K562 (cell line): ENCODE measurements at regions not wholly inside any gene's neighbourhood (a gene's known extent, or its start where the extent isn't known, plus 50 kb on each side); places are given as distances from the start of the nearest gene placed in this dataset.

ENCODE experiments used
- ATAC-seq: fragments of 200-7000 bp; cut with Tn5 transposase; 3 replicates; pipeline ENCODE4 v1.9.1; 2020; ENCODE audit warnings: moderate library complexity
- BruUV-seq: library from RNA; stranded (reverse); fragments of 400-500 nt; replicated peaks from 2 replicates; lab custom pipeline; 2021; lab: Mats Ljungman, UMichigan
- CTCF ChIA-PET: fragments of 300-600 bp; formaldehyde crosslinking; extraction: SDS; loops from one replicate; lab custom pipeline; 2021; ENCODE audit warnings: low intra/inter-chr PET ratio; lab: Yijun Ruan, JAX
- POLR2A ChIA-PET: fragments of 300-600, 350-650 bp; sonication (Branson Sonifier 250); formaldehyde crosslinking; extraction: SDS; loops from one replicate; lab custom pipeline; 2021; ENCODE audit warnings: antibody characterized with exemption, inconsistent platforms; lab: Yijun Ruan, JAX
- DNase-seq, 4 experiments: peaks; one replicate each; pipeline versions ENCODE4 v3.0.0 to v3.0.0-alpha.2; 2011 to 2018; ENCODE audit warnings: low spot score in 3 of 4, mixed read lengths in 3 of 4; ENCODE audit errors: extremely low read depth in 1 of 4
- FAIRE-seq: peaks from 2 replicates; lab custom pipeline; 2011; peaks lifted over from hg19 to GRCh38; lab: Jason Lieb, UNC
- H2AFZ ChIP-seq: 2 replicates; pipeline ENCODE4 v1.6.0; 2011; ENCODE audit warnings: low read depth, low read length, control low read depth, inconsistent platforms
- H3K27ac ChIP-seq: fragments of 200-600 bp; 3 replicates; pipeline ENCODE4 v1.8.0; 2011; ENCODE audit warnings: low read depth, mild to moderate bottlenecking, control low read depth, inconsistent platforms, low read length, moderate library complexity, mixed read lengths; ENCODE audit errors: extremely low read depth
- H3K27me3 ChIP-seq, 2 experiments: fragments of 300-600 bp in 1 of 2; 2 replicates in 1 of 2; 3 replicates in 1 of 2; pipeline versions ENCODE4 v1.6.0 to v1.8.0; 2011; ENCODE audit warnings: inconsistent platforms in 2 of 2, low read length in 2 of 2, mild to moderate bottlenecking in 1 of 2, mixed read lengths in 1 of 2, moderate library complexity in 1 of 2; ENCODE audit not compliant: control insufficient read depth in 2 of 2, insufficient read depth in 2 of 2
- H3K36me3 ChIP-seq: fragments of 300-600 bp; 3 replicates; pipeline ENCODE4 v1.8.0; 2011; ENCODE audit warnings: mild to moderate bottlenecking, low read length, inconsistent platforms; ENCODE audit not compliant: control insufficient read depth, insufficient read depth
- H3K4me1 ChIP-seq, 2 experiments: fragments of 200-600 bp in 1 of 2; replicated peaks in 1 of 2; 2 replicates in 1 of 2; 3 replicates in 1 of 2; pipeline versions ENCODE4 v1.5.1 to v1.8.0; 2011; ENCODE audit warnings: inconsistent platforms in 2 of 2, low read length in 2 of 2, mild to moderate bottlenecking in 1 of 2, mixed read lengths in 1 of 2, moderate library complexity in 1 of 2; ENCODE audit not compliant: control insufficient read depth in 2 of 2, insufficient read depth in 2 of 2
- H3K4me2 ChIP-seq: 2 replicates; pipeline ENCODE4 v1.6.1; 2011; ENCODE audit warnings: low read length, control low read depth, inconsistent platforms, mixed read lengths; ENCODE audit not compliant: insufficient read depth
- H3K4me3 ChIP-seq: fragments of 200-600 bp; sonication (generic), shearing (Covaris generic); 2 replicates; pipeline ENCODE4 v1.5.1; 2016; ENCODE audit warnings: control low read depth, inconsistent platforms
- H3K79me2 ChIP-seq: fragments of 200-600 bp; 3 replicates; pipeline ENCODE4 v1.8.0; 2011; ENCODE audit warnings: low read length, inconsistent platforms; ENCODE audit not compliant: control insufficient read depth, insufficient read depth
- H3K9ac ChIP-seq, 2 experiments: 2 replicates each; pipeline versions ENCODE4 v1.6.0 to v1.6.1; 2011; ENCODE audit warnings: low read depth in 2 of 2, low read length in 2 of 2, control low read depth in 1 of 2, inconsistent platforms in 1 of 2, mild to moderate bottlenecking in 1 of 2, mixed read lengths in 1 of 2; ENCODE audit not compliant: insufficient read depth in 1 of 2
- H3K9me1 ChIP-seq: one replicate; pipeline ENCODE4 v1.6.0; 2011; ENCODE audit warnings: inconsistent platforms, mild to moderate bottlenecking, low read length, moderate library complexity; ENCODE audit not compliant: control insufficient read depth, insufficient read depth
- H3K9me3 ChIP-seq: replicated peaks from 2 replicates; pipeline ENCODE4 v1.5.1; 2011; ENCODE audit warnings: low read depth, low read length, inconsistent platforms; ENCODE audit not compliant: control insufficient read depth, insufficient read depth
- H4K20me1 ChIP-seq: replicated peaks from 2 replicates; pipeline ENCODE4 v1.6.1; 2011; ENCODE audit warnings: low read length, inconsistent platforms, mixed read lengths; ENCODE audit not compliant: control insufficient read depth, insufficient read depth
- FOXA3 ChIP-seq, 2 experiments: fragments of 450-650 bp in 1 of 2; sonication (generic) in 1 of 2; formaldehyde crosslinking; IDR thresholded peaks in 1 of 2; conservative IDR thresholded peaks in 1 of 2; 2 replicates each; pipeline versions ENCODE4 v1.4.0 to v1.8.0; 2020 to 2022; ENCODE audit warnings: mild to moderate bottlenecking in 2 of 2, missing genetic modification reagents in 1 of 2
- FUS ChIP-seq: fragments of 200-400 bp; formaldehyde crosslinking; optimal IDR thresholded peaks from 2 replicates; pipeline ENCODE3; 2017; ENCODE audit warnings: low read depth, low read length
- HEY1 ChIP-seq: fragments of 250-450 bp; sonication (Bioruptor Pico); IDR thresholded peaks from 2 replicates; pipeline ENCODE4 v1.5.0; 2020; ENCODE audit warnings: mild to moderate bottlenecking, moderate library complexity, borderline replicate concordance
- HNRNPLL ChIP-seq: fragments of 200-400 bp; formaldehyde crosslinking; IDR thresholded peaks from 2 replicates; pipeline ENCODE4 v1.6.1; 2017; ENCODE audit warnings: low read length, low read depth, mild to moderate bottlenecking; ENCODE audit not compliant: poor library complexity, severe bottlenecking
- MAFF ChIP-seq: IDR thresholded peaks from 2 replicates; pipeline ENCODE4 v1.6.1; 2012; ENCODE audit warnings: low read length, improper control_type of control experiment
- NONO ChIP-seq, 2 experiments: fragments of 200-400 bp in 1 of 2; fragments of 450-650 bp in 1 of 2; formaldehyde crosslinking in 1 of 2; IDR thresholded peaks; 2 replicates each; pipeline ENCODE4 v1.6.1; 2017; ENCODE audit warnings: low read depth in 2 of 2, mild to moderate bottlenecking in 2 of 2, moderate library complexity in 2 of 2, low read length in 1 of 2
- TCFL5 ChIP-seq: fragments of 250-450 bp; sonication (Bioruptor Pico); conservative IDR thresholded peaks from 2 replicates; pipeline ENCODE4 v1.6.1; 2021; ENCODE audit warnings: mild to moderate bottlenecking, moderate library complexity, matching md5 sums
- ZSCAN32 ChIP-seq: fragments of 450-650 bp; formaldehyde crosslinking; IDR thresholded peaks from 2 replicates; pipeline ENCODE4 v1.4.0; 2020; ENCODE audit warnings: mild to moderate bottlenecking, moderate library complexity
- WGBS: fragments of 100-300 bp; shearing (Covaris generic); methylation state at CpG from one replicate; pipeline ENCODE4 v1.1.6; 2016; ENCODE audit warnings: low coverage, mixed read lengths; ENCODE audit not compliant: insufficient coverage; ENCODE audit errors: missing lambda C conversion rate; 5-methylcytosine and 5-hydroxymethylcytosine counted together
- in situ Hi-C: fragments of 300-500 bp; cut with MboI; formaldehyde crosslinking; loops from 4 replicates; pipeline ENCODE4 v1.15.0; 2018; ENCODE audit warnings: inconsistent platforms, mixed read lengths
- intact Hi-C: fragments of 100-400 bp; cut with micrococcal nuclease; formaldehyde crosslinking; loops from 2 replicates; pipeline ENCODE4 v1.14.2; 2022
- TF ChIP-seq, protein P1 (sequence below): fragments of 250-450 bp; sonication (Bioruptor Pico); IDR thresholded peaks from 2 replicates; pipeline ENCODE4 v1.4.0; 2020; ENCODE audit warnings: mild to moderate bottlenecking

DNA sequence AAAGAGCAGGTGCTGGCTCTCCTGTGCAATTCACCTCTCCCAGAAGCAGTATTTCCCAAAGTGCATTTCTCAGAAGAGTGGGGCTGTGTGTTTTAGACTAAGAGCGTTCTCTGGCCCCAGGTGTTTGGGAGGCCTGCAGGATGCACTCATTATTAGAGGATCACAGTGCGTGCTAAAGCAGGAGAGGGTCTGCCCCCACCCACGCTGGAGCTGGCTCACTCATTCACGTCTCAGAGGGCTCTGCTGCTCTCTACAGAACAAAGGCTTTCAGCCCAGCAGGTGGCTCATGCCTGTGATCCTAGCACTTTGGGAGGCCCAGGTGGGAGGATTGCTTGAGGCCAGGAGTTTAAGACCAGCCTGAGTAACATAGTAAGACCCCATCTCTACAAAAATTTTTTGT lies 756.7 kb downstream of the UQCRFS1 start:
- no TSS peak for BruUV-seq
- in situ Hi-C loops (loop anchor here (10.0 kb wide), 1 partner anchor 419 kb away; no protein-coding TSS in a partner anchor), intact Hi-C loops (no loop called here)
- Histone ChIP-seq H3K9me3 (no peaks in the 10 kb centered on the region), H3K4me3 (no peak overlapping the region), H3K36me3 (peaks cover 89% of the 10 kb centered on the region), H3K79me2 (peaks cover 73% of the 10 kb centered on the region), H3K4me1 (peaks cover 3% of the 10 kb centered on the region in 2 experiments; a peak in 3 of 5 replicates), H3K4me2 (no peak overlapping the region), H2AFZ (no peak overlapping the region), H3K9ac (no peak overlapping the region), H4K20me1 (peaks cover 21% of the 10 kb centered on the region), H3K9me1 (peaks cover 4% of the 10 kb centered on the region), H3K27me3 (no peaks in the 10 kb centered on the region), H3K27ac (no peak overlapping the region)
- 48% methylated on average over 3 of the region's 4 CpGs for WGBS
- ChIA-PET CTCF (no interaction called here), POLR2A (interaction anchor here (0.6 to 1.2 kb wide), 2 partner anchors 19 to 29 kb away, joined by 3 to 5 read pairs; no protein-coding TSS in a partner anchor)
- DNase-seq: no peak
- ATAC-seq: no peak
- FAIRE-seq: no peak
- TF ChIP-seq, protein P1, sequence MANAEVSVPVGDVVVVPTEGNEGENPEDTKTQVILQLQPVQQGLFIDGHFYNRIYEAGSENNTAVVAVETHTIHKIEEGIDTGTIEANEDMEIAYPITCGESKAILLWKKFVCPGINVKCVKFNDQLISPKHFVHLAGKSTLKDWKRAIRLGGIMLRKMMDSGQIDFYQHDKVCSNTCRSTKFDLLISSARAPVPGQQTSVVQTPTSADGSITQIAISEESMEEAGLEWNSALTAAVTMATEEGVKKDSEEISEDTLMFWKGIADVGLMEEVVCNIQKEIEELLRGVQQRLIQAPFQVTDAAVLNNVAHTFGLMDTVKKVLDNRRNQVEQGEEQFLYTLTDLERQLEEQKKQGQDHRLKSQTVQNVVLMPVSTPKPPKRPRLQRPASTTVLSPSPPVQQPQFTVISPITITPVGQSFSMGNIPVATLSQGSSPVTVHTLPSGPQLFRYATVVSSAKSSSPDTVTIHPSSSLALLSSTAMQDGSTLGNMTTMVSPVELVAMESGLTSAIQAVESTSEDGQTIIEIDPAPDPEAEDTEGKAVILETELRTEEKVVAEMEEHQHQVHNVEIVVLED: no peak
- TF ChIP-seq ZSCAN32 (CRISPR knock-in tag): no peak
- no peak for TF ChIP-seq NONO (IDR thresholded peaks at IDR 0.05; ENCODE audit: low read depth in 2 of 2, low read length in 1 of 2)
- TF ChIP-seq FUS: no peak
- TF ChIP-seq TCFL5: no peak
- TF ChIP-seq HNRNPLL: no peak
- TF ChIP-seq MAFF: no peak
- TF ChIP-seq FOXA3 (CRISPR knock-in tag; conservative IDR thresholded peaks at IDR 0.05 in 1 of 2, IDR thresholded peaks at IDR 0.05 in 1 of 2): no peak
- TF ChIP-seq HEY1 (CRISPR knock-in tag): no peak
